ENCODE measurements at regions not wholly inside any gene's neighbourhood (a gene's known extent, or its start where the extent isn't known, plus 50 kb on each side); places are given as distances from the start of the nearest gene placed in this dataset.

- no peak for TF ChIP-seq REST (IDR thresholded peaks at IDR 0.05; ENCODE audit: unreplicated experiment)
- no peak for TF ChIP-seq POLR2AphosphoS5 (IDR thresholded peaks at IDR 0.05; ENCODE audit: low read depth)
- TF ChIP-seq CTCF (conservative IDR thresholded peaks at IDR 0.05; ENCODE audit: low read depth in 2 of 2): no peak
- TF ChIP-seq ETS1 (IDR thresholded peaks at IDR 0.05): no peak
- TF ChIP-seq EZH2 (IDR thresholded peaks at IDR 0.05; ENCODE audit: low read depth, unreplicated experiment): no peak
- no peak for TF ChIP-seq CREB1 (CRISPR knock-in tag; IDR thresholded peaks at IDR 0.05; ENCODE audit: low read depth)
- no peak for TF ChIP-seq EZH2phosphoT487 (IDR thresholded peaks at IDR 0.05; ENCODE audit: unreplicated experiment)
- no peak for TF ChIP-seq ZNF114 (CRISPR knock-in tag; IDR thresholded peaks at IDR 0.05)
- TF ChIP-seq STAT1 (IDR thresholded peaks at IDR 0.05; ENCODE audit: unreplicated experiment): no peak
- no peak for TF ChIP-seq JUNB (IDR thresholded peaks at IDR 0.05; ENCODE audit: unreplicated experiment)
- TF ChIP-seq ZNF462 (CRISPR knock-in tag; IDR thresholded peaks at IDR 0.05): no peak
- TF ChIP-seq ZNF331 (CRISPR knock-in tag; IDR thresholded peaks at IDR 0.05; ENCODE audit: low read depth): no peak
- no peak for TF ChIP-seq NANOG (IDR thresholded peaks at IDR 0.05; ENCODE audit: borderline replicate concordance)
These were observed 617.9 kb downstream of the NTRK3 start for GRCh38 chr15:87638554-87639083.
